Spinal cord (tissue), 9 donors: ENCODE measurements at regions not wholly inside any gene's neighbourhood (a gene's known extent, or its start where the extent isn't known, plus 50 kb on each side); places are given as distances from the start of the nearest gene placed in this dataset.
A peak's percentile ranks its signal among the peaks of the same experiment; 100 is the strongest.
"Not testable (repeated sequence)": the region's sequence is repeated elsewhere in the genome, so short reads cannot be mapped to it uniquely, and the experiment has no call there.

Experiments
- DNase-seq, 6 donors: peaks; one replicate each; pipeline versions ENCODE4 v3.0.0 to v3.0.0-alpha.2; 2013 to 2015; ENCODE audit warnings: low spot score in 6 of 6, low read depth in 4 of 6
- H3K27ac ChIP-seq: one replicate; pipeline ENCODE4 v1.5.1; 2013; ENCODE audit warnings: low read depth, low read length, control low read depth
- H3K27me3 ChIP-seq: one replicate; pipeline ENCODE4 v1.6.1; 2013; ENCODE audit warnings: low read length; ENCODE audit not compliant: control insufficient read depth, insufficient read depth
- H3K36me3 ChIP-seq: one replicate; pipeline ENCODE4 v1.6.1; 2013; ENCODE audit warnings: low read length; ENCODE audit not compliant: control insufficient read depth, insufficient read depth
- H3K4me1 ChIP-seq: one replicate; pipeline ENCODE4 v1.6.1; 2013; ENCODE audit warnings: low read length; ENCODE audit not compliant: control insufficient read depth, insufficient read depth
- H3K4me3 ChIP-seq: one replicate; pipeline ENCODE4 v1.5.1; 2013; ENCODE audit warnings: low read depth, low read length, control low read depth
- H3K9me3 ChIP-seq: one replicate; pipeline ENCODE4 v1.6.1; 2013; ENCODE audit warnings: low read length; ENCODE audit not compliant: control insufficient read depth, insufficient read depth
- WGBS: methylation state at CpG from one replicate; pipeline ENCODE4 v1.1.5; 2013; ENCODE audit warnings: missing lambda C conversion rate; ENCODE audit not compliant: insufficient coverage; 5-methylcytosine and 5-hydroxymethylcytosine counted together
- donor health status: healthy.

DNA sequence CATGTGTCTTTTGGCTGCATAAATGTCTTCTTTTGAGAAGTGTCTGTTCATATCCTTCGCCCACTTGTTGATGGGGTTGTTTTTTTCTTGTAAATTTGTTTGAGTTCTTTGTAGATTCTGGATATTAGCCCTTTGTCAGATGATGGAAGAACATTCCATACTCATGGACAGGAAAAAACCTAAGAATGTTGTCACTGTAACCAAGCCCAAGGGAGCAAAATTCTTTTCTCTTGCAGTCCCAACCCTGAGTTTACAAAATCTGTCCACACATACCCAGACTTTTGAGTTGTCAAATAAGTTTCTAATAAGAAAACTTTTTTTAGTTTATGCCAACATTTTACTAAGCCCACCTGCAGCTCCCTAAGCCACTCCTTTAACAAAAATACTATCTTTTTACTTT, 408.2 kb upstream of the FAT1 start:
- not testable (repeated sequence) for H3K27ac ChIP-seq, H3K36me3 ChIP-seq, H3K4me1 ChIP-seq, H3K4me3 ChIP-seq, H3K9me3 ChIP-seq, DNase-seq, H3K27me3 ChIP-seq
- WGBS, result no CpG with 5 or more reads among the region's 1 CpG

DNA sequence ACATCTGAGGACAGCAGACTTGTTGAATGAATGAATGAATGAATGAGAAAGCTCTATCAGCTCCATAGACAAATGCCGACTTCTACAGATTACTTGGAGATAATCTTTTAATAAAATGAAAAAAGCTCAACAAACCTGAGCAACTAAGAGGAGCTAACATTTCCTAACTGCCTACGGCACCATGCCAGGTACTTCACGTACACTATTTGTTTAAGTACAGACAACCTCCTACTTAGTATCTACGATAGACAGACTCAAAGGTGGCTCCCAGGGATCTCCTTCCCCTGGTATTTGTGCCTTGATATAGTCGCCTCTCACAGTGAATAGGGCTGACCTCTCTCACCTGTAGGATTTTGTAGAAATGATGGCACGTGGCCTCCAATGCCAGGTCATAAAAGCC, 412.2 kb upstream of the FAT1 start:
- H3K36me3 ChIP-seq, result no peaks in the 10 kb centered on the region
- DNase-seq, result no peak
- H3K4me3 ChIP-seq, result no peak overlapping the region
- no peak overlapping the region for H3K27ac ChIP-seq
- WGBS, result 90% methylated on average over 1 of the region's 6 CpGs
- no peaks in the 10 kb centered on the region for H3K27me3 ChIP-seq
- no peaks in the 10 kb centered on the region for H3K9me3 ChIP-seq
- H3K4me1 ChIP-seq, result no peaks in the 10 kb centered on the region

DNA sequence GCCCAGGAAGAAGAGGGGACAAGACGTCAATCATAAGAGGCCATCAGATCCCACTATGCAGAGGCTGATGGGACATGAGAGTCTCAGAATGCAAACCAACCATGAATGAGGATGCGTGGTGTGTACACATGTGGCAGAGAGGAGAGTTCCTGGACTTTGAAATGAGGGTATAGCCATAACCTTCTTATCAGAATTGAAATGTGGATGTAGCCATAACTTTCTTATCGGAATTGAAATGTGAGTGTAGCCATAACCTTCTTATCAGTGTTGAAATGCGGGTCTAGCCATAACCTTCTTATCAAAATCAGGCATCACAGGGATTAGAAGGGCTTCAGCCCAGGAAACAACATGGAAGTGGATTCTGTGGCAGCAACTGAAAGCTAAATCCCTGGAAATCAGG, 415.5 kb upstream of the FAT1 start:
- no peaks in the 10 kb centered on the region for H3K9me3 ChIP-seq
- DNase-seq, result no peak
- H3K4me1 ChIP-seq, result no peaks in the 10 kb centered on the region
- no peaks in the 10 kb centered on the region for H3K36me3 ChIP-seq
- H3K4me3 ChIP-seq, result no peak overlapping the region
- no peak overlapping the region for H3K27ac ChIP-seq
- 100% methylated on average over 1 of the region's 4 CpGs for WGBS
- no peaks in the 10 kb centered on the region for H3K27me3 ChIP-seq

DNA sequence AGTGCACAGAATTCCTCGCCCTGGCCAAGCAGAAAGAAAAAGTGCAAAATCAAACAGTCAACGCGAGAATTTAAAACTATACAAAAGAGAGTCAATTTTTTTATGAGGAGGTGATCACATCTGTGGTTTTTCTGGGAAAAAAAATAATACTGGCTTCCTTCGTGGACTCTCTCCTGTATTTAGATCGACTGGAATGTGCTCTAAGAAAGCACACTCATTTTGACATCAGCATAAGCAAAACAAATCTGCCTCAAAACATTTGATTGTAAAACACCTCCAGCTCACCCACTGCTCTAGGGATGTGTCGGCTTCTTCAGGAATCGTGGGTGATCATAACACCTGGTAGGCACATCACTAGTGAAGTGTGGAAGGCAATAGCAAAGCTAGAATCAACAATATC, 417.4 kb upstream of the FAT1 start:
- H3K4me3 ChIP-seq, result no peak overlapping the region
- no peak for DNase-seq
- no peaks in the 10 kb centered on the region for H3K36me3 ChIP-seq
- WGBS, result no CpG with 5 or more reads among the region's 7 CpGs
- no peaks in the 10 kb centered on the region for H3K9me3 ChIP-seq
- H3K27ac ChIP-seq, result no peak overlapping the region
- no peaks in the 10 kb centered on the region for H3K27me3 ChIP-seq
- H3K4me1 ChIP-seq, result no peaks in the 10 kb centered on the region

DNA sequence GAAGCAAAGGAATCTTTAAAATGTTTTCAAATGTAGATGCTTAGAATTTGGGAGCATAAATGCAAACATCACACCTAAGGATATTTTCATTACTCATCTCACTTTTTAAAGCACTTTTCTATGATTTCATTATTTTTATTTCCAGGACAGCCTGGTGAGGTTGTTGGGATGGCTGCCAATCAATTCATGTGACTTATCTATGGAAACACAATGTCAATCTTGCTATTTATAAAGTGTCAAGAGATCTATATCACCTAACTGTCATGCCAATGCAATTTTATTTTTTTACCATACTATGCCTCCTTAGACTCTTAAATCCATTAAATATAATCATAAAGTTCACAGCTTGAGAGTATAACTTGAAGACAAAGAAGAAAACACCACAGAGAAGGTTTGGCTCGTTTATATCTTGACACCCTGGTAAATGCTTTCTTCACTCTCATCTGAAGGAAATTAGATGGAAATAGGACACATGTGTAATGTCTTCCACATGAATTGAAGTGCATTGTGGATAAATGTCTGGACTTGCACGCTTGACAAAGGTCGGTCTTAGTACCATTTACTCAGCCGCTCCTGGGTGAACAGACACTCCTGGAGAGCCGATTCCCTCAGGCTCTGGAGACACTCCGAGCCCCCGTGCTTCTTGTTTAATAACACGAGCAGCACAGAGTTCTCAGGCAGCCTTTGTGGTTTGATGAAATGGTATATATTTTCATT, 425.7 kb upstream of the FAT1 start:
- Histone ChIP-seq H3K36me3 (no peaks in the 10 kb centered on the region), H3K27ac (no peak overlapping the region), H3K4me3 (no peak overlapping the region), H3K9me3 (peaks cover 2% of the 10 kb centered on the region), H3K27me3 (no peaks in the 10 kb centered on the region), H3K4me1 (no peaks in the 10 kb centered on the region)
- peak in 1 of 6 donors; percentile 21 for DNase-seq
- 100% methylated on average over 2 of the region's 8 CpGs for WGBS

DNA sequence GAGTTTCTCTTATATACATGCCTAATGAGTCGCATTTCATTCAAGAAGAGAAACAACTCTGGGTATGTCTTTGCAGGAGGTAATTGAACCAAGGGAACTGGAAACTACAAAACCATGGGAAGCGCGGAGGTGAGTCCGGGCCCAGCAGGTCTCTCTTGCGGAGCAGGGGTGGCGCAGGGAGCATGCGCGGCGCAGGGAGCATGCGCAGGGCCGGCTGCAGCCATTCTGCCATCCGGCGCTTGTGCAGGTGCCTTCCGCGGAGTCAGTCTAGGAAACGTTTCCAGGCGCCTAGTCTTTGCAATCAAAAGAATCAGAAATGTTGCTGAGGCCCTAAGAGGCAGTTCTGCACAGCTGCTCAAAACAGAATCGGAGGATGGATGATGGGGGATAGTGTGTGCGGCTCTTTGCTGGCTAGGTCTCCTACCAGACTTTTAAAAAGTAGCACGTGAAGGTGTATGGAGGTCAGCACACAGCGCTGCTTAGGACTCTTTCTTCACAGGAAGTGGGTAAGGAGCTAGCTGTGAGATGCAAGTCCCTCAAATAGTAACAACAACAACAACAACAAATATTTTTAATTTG, 433.8 kb upstream of the FAT1 start:
- H3K4me1 ChIP-seq, result no peaks in the 10 kb centered on the region
- H3K4me3 ChIP-seq, result no peak overlapping the region
- H3K27ac ChIP-seq, result no peak overlapping the region
- H3K36me3 ChIP-seq, result no peaks in the 10 kb centered on the region
- no peak for DNase-seq
- WGBS, result 98% methylated on average over 19 of the region's 21 CpGs
- no peaks in the 10 kb centered on the region for H3K27me3 ChIP-seq
- no peaks in the 10 kb centered on the region for H3K9me3 ChIP-seq

DNA sequence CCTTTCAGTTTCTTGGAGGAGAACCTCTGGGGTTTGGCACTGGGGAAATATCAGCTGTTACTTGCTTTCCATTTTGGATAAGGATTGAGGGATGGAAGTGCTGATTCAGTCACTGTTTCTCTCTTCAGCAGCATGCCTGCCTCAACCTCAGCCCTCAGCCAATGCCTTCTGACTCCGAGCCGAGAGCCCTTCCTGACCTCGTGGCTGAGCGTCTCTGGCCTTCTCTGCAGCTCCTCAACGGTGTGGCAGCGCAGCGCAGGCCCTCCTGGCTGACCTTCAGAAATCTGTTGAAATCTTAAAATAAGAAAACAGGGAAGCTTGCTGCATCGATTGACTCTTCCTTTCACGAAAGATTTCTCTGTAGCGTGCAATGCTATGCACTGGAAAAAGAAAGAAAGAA, 434.3 kb upstream of the FAT1 start:
- Histone ChIP-seq H3K4me3 (no peak overlapping the region), H3K27ac (no peak overlapping the region), H3K27me3 (no peaks in the 10 kb centered on the region), H3K36me3 (no peaks in the 10 kb centered on the region), H3K4me1 (no peaks in the 10 kb centered on the region), H3K9me3 (no peaks in the 10 kb centered on the region)
- 92% methylated on average over 10 of the region's 10 CpGs for WGBS
- DNase-seq, result no peak

DNA sequence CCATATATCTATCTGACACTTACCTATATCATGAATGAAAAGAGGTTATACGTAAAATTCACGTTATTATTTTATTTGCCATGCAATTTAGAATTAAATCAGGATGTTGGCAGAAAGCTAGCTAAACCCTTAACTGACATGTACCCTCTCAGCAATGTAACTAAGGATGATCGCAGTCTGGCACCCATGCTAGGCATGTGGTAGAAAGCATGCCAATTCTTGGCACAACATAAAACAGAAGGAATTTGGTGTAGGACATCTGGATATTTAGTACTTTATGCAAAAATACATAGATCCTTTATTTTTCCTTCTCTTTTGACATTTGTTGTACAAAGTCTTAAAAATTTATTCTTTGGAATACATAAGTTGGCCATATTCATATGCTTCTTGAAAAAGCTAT, 436.8 kb upstream of the FAT1 start:
- WGBS, result no CpG with 5 or more reads among the region's 3 CpGs

DNA sequence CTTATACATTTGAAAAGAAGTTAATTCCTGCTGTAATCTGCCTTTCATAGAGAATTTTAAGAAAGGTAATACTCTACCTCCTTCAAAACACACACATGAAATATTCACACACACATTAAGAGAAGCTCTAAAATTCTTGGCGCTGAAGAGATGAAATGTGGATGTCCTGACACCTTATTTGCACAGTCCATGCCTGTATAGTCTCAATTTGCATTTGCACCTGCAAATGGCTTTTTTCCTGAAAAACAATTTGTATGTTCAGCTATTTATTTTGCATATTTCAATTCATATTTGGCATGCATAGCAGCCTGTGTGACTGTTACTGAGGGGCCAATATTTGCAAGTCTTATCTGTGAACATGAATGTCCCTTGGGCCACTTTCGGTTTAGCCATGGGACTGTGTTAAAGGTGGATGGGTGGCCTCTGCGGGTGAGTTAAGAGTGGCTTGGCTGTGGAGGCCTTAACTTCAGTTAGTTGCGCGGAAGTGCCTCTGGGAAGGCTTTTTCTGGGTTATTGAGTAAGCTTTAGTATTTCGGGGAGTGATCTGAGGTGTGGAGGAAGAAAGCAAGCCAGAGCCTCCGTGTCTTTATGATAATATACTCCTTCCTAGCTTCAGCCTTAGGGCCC, 443.3 kb upstream of the FAT1 start:
- 93% methylated on average over 4 of the region's 7 CpGs for WGBS
- Histone ChIP-seq H3K4me1 (no peaks in the 10 kb centered on the region), H3K27me3 (no peaks in the 10 kb centered on the region), H3K4me3 (no peak overlapping the region), H3K27ac (no peak overlapping the region), H3K9me3 (no peaks in the 10 kb centered on the region), H3K36me3 (no peaks in the 10 kb centered on the region)
- DNase-seq, result no peak

More for the DNA sequence above, 436.8 kb upstream of the FAT1 start:
- peak in 1 of 6 donors; percentile 77 for DNase-seq
- H3K36me3 ChIP-seq, result no peaks in the 10 kb centered on the region
- no peaks in the 10 kb centered on the region for H3K27me3 ChIP-seq
- H3K9me3 ChIP-seq, result no peaks in the 10 kb centered on the region
- no peak overlapping the region for H3K4me3 ChIP-seq
- H3K27ac ChIP-seq, result no peak overlapping the region
- no peaks in the 10 kb centered on the region for H3K4me1 ChIP-seq
